ENCODE measurements at regions not wholly inside any gene's neighbourhood (a gene's known extent, or its start where the extent isn't known, plus 50 kb on each side); places are given as distances from the start of the nearest gene placed in this dataset.

GRCh38 chr18:24741965-24742724 lies 281.7 kb downstream of the HRH4 start:
- ChIA-PET POLR2A (no interaction called here), CTCF (no interaction called here)
- Histone ChIP-seq H3K27ac (ENCODE audit: low read depth, low read length) (no peak overlapping the region), H3K9me3 (ENCODE audit: low read length) (no peaks in the 10 kb centered on the region), H3K36me3 (ENCODE audit: insufficient read depth, low read length) (no peaks in the 10 kb centered on the region), H3K27me3 (ENCODE audit: insufficient read depth, low read length, poor library complexity, severe bottlenecking) (no peaks in the 10 kb centered on the region), H3K4me1 (ENCODE audit: insufficient read depth, low read length) (no peaks in the 10 kb centered on the region), H3K4me3 (ENCODE audit: low read length) (no peak overlapping the region)
- no peaks in the 10 kb centered on the region for H3K36me3 Mint-ChIP-seq
- no peak overlapping the region for H3K4me3 Mint-ChIP-seq
- H3K4me1 Mint-ChIP-seq, result no peaks in the 10 kb centered on the region
- H3K9me3 Mint-ChIP-seq, result no peaks in the 10 kb centered on the region
- no peak overlapping the region for H3K27ac Mint-ChIP-seq
- H3K27me3 Mint-ChIP-seq, result peaks cover 0 to 3% of the 10 kb centered on the region in 2 donors
- DNase-seq, result no peak

GRCh38 chr18:24754583-24755253 lies 294.3 kb downstream of the HRH4 start:
- ChIA-PET POLR2A (no interaction called here), CTCF (no interaction called here)
- no peak for DNase-seq
- no peaks in the 10 kb centered on the region for H3K4me1 ChIP-seq (ENCODE audit: insufficient read depth, low read length)
- no peaks in the 10 kb centered on the region for H3K4me1 Mint-ChIP-seq
- H3K4me3 ChIP-seq (ENCODE audit: low read length), result no peak overlapping the region
- no peaks in the 10 kb centered on the region for H3K27me3 ChIP-seq (ENCODE audit: insufficient read depth, low read length, poor library complexity, severe bottlenecking)
- H3K9me3 Mint-ChIP-seq, result no peaks in the 10 kb centered on the region
- no peaks in the 10 kb centered on the region for H3K36me3 ChIP-seq (ENCODE audit: insufficient read depth, low read length)
- peaks cover 5 to 24% of the 10 kb centered on the region in 2 donors for H3K27me3 Mint-ChIP-seq
- H3K27ac ChIP-seq (ENCODE audit: low read depth, low read length), result no peak overlapping the region
- no peaks in the 10 kb centered on the region for H3K9me3 ChIP-seq (ENCODE audit: low read length)
- no peak overlapping the region for H3K27ac Mint-ChIP-seq
- no peak overlapping the region for H3K4me3 Mint-ChIP-seq
- no peaks in the 10 kb centered on the region for H3K36me3 Mint-ChIP-seq

GRCh38 chr18:24756385-24756784 lies 295.9 kb downstream of the HRH4 start:
- H3K4me1 Mint-ChIP-seq, result no peaks in the 10 kb centered on the region
- H3K27ac Mint-ChIP-seq, result no peak overlapping the region
- ChIA-PET POLR2A (no interaction called here), CTCF (no interaction called here)
- peaks cover 0 to 7% (median 3%) of the 10 kb centered on the region in 5 donors for H3K9me3 Mint-ChIP-seq
- Histone ChIP-seq H3K36me3 (ENCODE audit: insufficient read depth, low read length) (no peaks in the 10 kb centered on the region), H3K27ac (ENCODE audit: low read depth, low read length) (no peak overlapping the region), H3K9me3 (ENCODE audit: low read length) (no peaks in the 10 kb centered on the region), H3K4me1 (ENCODE audit: insufficient read depth, low read length) (no peaks in the 10 kb centered on the region), H3K4me3 (ENCODE audit: low read length) (no peak overlapping the region), H3K27me3 (ENCODE audit: insufficient read depth, low read length, poor library complexity, severe bottlenecking) (no peaks in the 10 kb centered on the region)
- no peak for DNase-seq
- H3K36me3 Mint-ChIP-seq, result no peaks in the 10 kb centered on the region
- H3K4me3 Mint-ChIP-seq, result no peak overlapping the region
- H3K27me3 Mint-ChIP-seq, result peaks cover 5 to 24% of the 10 kb centered on the region in 2 donors

- Histone ChIP-seq H3K27me3 (ENCODE audit: insufficient read depth, low read length, poor library complexity, severe bottlenecking) (no peaks in the 10 kb centered on the region), H3K27ac (ENCODE audit: low read depth, low read length) (no peak overlapping the region), H3K4me1 (ENCODE audit: insufficient read depth, low read length) (no peaks in the 10 kb centered on the region), H3K36me3 (ENCODE audit: insufficient read depth, low read length) (no peaks in the 10 kb centered on the region), H3K4me3 (ENCODE audit: low read length) (no peak overlapping the region), H3K9me3 (ENCODE audit: low read length) (no peaks in the 10 kb centered on the region)
- H3K4me3 Mint-ChIP-seq, result no peak overlapping the region
- no peak overlapping the region for H3K27ac Mint-ChIP-seq
- DNase-seq, result no peak
- H3K36me3 Mint-ChIP-seq, result no peaks in the 10 kb centered on the region
- ChIA-PET POLR2A (no interaction called here), CTCF (no interaction called here)
- H3K4me1 Mint-ChIP-seq, result no peaks in the 10 kb centered on the region
- H3K27me3 Mint-ChIP-seq, result peaks cover 5 to 29% of the 10 kb centered on the region in 2 donors
- peaks cover 3 to 10% (median 9%) of the 10 kb centered on the region in 5 donors for H3K9me3 Mint-ChIP-seq
Observed at GRCh38 chr18:24757134-24757533, 296.7 kb downstream of the HRH4 start.

DNA sequence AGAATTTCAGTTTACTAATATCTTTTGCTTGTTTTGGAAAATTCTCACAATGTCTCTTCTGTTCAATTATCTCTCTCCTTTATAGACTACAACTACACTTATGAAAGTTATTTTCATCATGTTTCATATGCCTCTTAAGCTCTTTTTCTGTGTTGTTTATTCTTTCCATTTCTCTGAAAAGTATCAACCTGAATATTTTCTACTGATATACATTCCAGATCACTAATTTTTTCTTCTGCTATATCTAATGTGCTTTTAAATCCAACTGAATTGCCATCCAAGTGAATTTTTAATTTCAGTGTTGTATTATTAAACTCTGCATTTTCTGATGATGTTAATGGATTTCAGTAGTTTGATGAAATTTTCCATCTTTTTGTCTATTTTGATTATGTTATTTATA lies 301.3 kb downstream of the HRH4 start:
- Mint-ChIP-seq H3K27ac (no peak overlapping the region), H3K4me1 (no peaks in the 10 kb centered on the region), H3K27me3 (peaks cover 5 to 22% of the 10 kb centered on the region in 2 donors), H3K4me3 (no peak overlapping the region), H3K9me3 (peaks cover 4 to 12% (median 10%) of the 10 kb centered on the region in 5 donors), H3K36me3 (no peaks in the 10 kb centered on the region)
- Histone ChIP-seq H3K9me3 (ENCODE audit: low read length) (no peaks in the 10 kb centered on the region), H3K36me3 (ENCODE audit: insufficient read depth, low read length) (no peaks in the 10 kb centered on the region), H3K27ac (ENCODE audit: low read depth, low read length) (no peak overlapping the region), H3K27me3 (ENCODE audit: insufficient read depth, low read length, poor library complexity, severe bottlenecking) (no peaks in the 10 kb centered on the region), H3K4me1 (ENCODE audit: insufficient read depth, low read length) (no peaks in the 10 kb centered on the region), H3K4me3 (ENCODE audit: low read length) (no peak overlapping the region)
- DNase-seq, result no peak
- POLR2A ChIA-PET, result no interaction called here
- CTCF ChIA-PET, result no interaction called here

DNA sequence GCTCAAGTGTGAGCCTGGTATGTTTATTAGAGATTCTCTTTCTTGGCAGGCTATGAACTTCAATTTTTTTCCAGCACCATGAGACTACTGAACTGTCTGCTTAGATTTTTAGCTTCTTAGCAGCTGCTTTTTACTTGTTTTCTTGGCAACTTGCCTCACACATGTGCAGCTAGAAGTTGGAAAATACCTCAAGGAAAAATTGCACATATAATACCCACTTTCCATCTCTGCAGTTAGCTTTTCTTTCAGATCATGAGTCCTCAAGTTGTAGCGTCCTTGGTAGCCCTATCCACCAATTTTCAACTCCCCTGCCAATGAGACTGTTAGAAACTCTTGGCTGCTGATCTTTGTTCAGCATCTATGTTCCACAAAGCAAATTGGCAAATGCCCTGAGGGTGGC lies 302.1 kb downstream of the HRH4 start:
- Histone ChIP-seq H3K27me3 (ENCODE audit: insufficient read depth, low read length, poor library complexity, severe bottlenecking) (no peaks in the 10 kb centered on the region), H3K27ac (ENCODE audit: low read depth, low read length) (no peak overlapping the region), H3K4me1 (ENCODE audit: insufficient read depth, low read length) (no peaks in the 10 kb centered on the region), H3K4me3 (ENCODE audit: low read length) (no peak overlapping the region), H3K36me3 (ENCODE audit: insufficient read depth, low read length) (no peaks in the 10 kb centered on the region), H3K9me3 (ENCODE audit: low read length) (no peaks in the 10 kb centered on the region)
- Mint-ChIP-seq H3K9me3 (peaks cover 4 to 12% (median 10%) of the 10 kb centered on the region in 5 donors), H3K27ac (no peak overlapping the region), H3K4me1 (no peaks in the 10 kb centered on the region), H3K27me3 (peaks cover 6 to 22% of the 10 kb centered on the region in 2 donors), H3K36me3 (no peaks in the 10 kb centered on the region), H3K4me3 (no peak overlapping the region)
- DNase-seq, result no peak
- POLR2A ChIA-PET, result no interaction called here
- CTCF ChIA-PET, result no interaction called here

DNA sequence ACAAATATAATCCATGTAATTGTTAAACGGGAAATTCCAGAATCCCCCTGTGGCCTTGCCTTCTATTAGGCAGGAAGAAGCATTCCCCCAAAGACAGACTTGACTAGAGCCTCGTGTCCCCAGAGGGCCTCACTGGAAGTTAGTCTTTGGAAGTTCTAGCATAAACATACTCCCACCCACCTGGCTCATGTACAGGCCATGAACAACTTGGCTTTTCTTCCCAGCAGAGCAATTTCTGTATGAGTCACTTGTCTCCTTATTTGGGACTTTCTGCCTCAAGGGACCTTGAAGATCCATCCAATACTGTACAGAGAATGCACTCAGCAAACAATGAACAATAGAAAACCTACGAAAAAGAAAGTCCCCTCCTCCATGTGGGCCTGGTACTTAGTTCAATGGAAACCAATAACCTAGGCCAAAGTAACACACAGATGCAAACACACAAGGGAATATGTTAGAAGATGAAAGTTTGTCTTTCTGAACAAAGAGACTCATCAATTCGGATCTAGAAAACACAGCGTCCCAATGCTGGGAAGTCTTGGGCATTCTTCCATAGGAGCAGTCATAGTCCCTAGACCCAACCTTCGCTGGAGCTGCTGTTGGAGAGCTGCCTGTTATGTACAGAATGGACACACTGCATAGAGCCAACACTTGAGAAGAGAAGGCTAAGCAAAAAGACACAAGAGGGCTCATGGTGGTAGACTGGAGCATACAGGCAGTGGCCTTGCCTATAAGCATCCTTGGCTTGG lies 303.5 kb downstream of the HRH4 start:
- Histone ChIP-seq H3K27ac (ENCODE audit: low read depth, low read length) (no peak overlapping the region), H3K9me3 (ENCODE audit: low read length) (no peaks in the 10 kb centered on the region), H3K4me1 (ENCODE audit: insufficient read depth, low read length) (no peaks in the 10 kb centered on the region), H3K36me3 (ENCODE audit: insufficient read depth, low read length) (no peaks in the 10 kb centered on the region), H3K4me3 (ENCODE audit: low read length) (no peak overlapping the region), H3K27me3 (ENCODE audit: insufficient read depth, low read length, poor library complexity, severe bottlenecking) (no peaks in the 10 kb centered on the region)
- no peak for DNase-seq
- H3K27me3 Mint-ChIP-seq, result peaks cover 4 to 19% of the 10 kb centered on the region in 2 donors
- H3K27ac Mint-ChIP-seq, result no peak overlapping the region
- H3K4me1 Mint-ChIP-seq, result no peaks in the 10 kb centered on the region
- CTCF ChIA-PET, result no interaction called here
- peaks cover 5 to 12% (median 10%) of the 10 kb centered on the region in 5 donors for H3K9me3 Mint-ChIP-seq
- no peak overlapping the region for H3K4me3 Mint-ChIP-seq
- POLR2A ChIA-PET, result no interaction called here
- H3K36me3 Mint-ChIP-seq, result no peaks in the 10 kb centered on the region

DNA sequence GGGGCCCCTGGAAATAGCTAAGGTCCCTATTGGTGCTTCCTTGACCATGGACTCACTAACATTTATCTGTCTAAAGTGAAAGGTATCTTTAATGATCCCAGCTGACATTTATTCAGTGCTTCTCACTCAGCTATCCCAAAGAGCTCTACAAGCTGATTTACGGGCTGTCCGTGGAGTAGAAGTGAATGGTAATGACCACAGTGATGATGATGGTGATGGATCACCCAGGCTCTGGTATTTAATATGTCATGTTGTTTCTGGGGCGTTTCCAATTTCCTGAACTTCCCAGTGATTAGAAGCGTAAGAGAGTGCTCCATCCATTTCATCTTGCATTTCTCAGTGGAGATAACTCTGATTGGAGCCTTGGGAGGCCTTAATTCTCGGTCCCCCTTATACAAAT lies 304.3 kb downstream of the HRH4 start:
- POLR2A ChIA-PET, result no interaction called here
- CTCF ChIA-PET, result interaction anchor here (0.5 kb wide), 1 partner anchor 25 kb away, joined by 3 read pairs; no protein-coding TSS in a partner anchor
- Mint-ChIP-seq H3K27me3 (peaks cover 6 to 19% of the 10 kb centered on the region in 2 donors), H3K4me1 (no peaks in the 10 kb centered on the region), H3K9me3 (peaks cover 5 to 12% (median 10%) of the 10 kb centered on the region in 5 donors), H3K27ac (no peak overlapping the region), H3K4me3 (no peak overlapping the region), H3K36me3 (no peaks in the 10 kb centered on the region)
- DNase-seq, result no peak
- Histone ChIP-seq H3K9me3 (ENCODE audit: low read length) (no peaks in the 10 kb centered on the region), H3K4me3 (ENCODE audit: low read length) (no peak overlapping the region), H3K4me1 (ENCODE audit: insufficient read depth, low read length) (no peaks in the 10 kb centered on the region), H3K27ac (ENCODE audit: low read depth, low read length) (no peak overlapping the region), H3K36me3 (ENCODE audit: insufficient read depth, low read length) (no peaks in the 10 kb centered on the region), H3K27me3 (ENCODE audit: insufficient read depth, low read length, poor library complexity, severe bottlenecking) (no peaks in the 10 kb centered on the region)

Measured in CD8-positive, alpha-beta memory T cell (primary cell).